Upper lobe of right lung (tissue), 1 donor: ENCODE measurements at regions not wholly inside any gene's neighbourhood (a gene's known extent, or its start where the extent isn't known, plus 50 kb on each side); places are given as distances from the start of the nearest gene placed in this dataset.

Experiments
- ATAC-seq: fragments of 200-7000 bp; cut with Tn5 transposase; one replicate; pipeline ENCODE4 v1.9.1; 2020; ENCODE audit warnings: mild to moderate bottlenecking, moderate library complexity
- DNase-seq: peaks from one replicate; pipeline ENCODE4 v3.0.0-alpha.2; 2020
- H3K27ac ChIP-seq: fragments of 200-600 bp; one replicate; pipeline ENCODE4 v1.8.0; 2022
- H3K27me3 ChIP-seq: fragments of 200-600 bp; one replicate; pipeline ENCODE4 v1.8.0; 2022; ENCODE audit warnings: mild to moderate bottlenecking
- H3K36me3 ChIP-seq: fragments of 200-600 bp; one replicate; pipeline ENCODE4 v1.8.0; 2022
- H3K4me1 ChIP-seq: fragments of 200-600 bp; one replicate; pipeline ENCODE4 v1.8.0; 2022
- H3K4me3 ChIP-seq: fragments of 200-600 bp; one replicate; pipeline ENCODE4 v1.8.0; 2022; ENCODE audit warnings: mild to moderate bottlenecking
- H3K9me3 ChIP-seq: fragments of 200-600 bp; one replicate; pipeline ENCODE4 v1.8.0; 2022
- CTCF ChIP-seq: fragments of 200-600 bp; IDR thresholded peaks from one replicate; pipeline ENCODE4 v1.8.0; 2022; ENCODE audit warnings: antibody characterized with exemption
- intact Hi-C: fragments of 100-400 bp; cut with DNase I; formaldehyde crosslinking; loops from one replicate; pipeline ENCODE4 v1.11.0; 2022
- donor health status: DM: no; HTN: yes; CAD: no; lungs with severe emphysema.

GRCh38 chr4:38195911-38196310 is 235.7 kb downstream of the PTTG2 start:
- no peaks in the 10 kb centered on the region for H3K27me3 ChIP-seq
- H3K4me1 ChIP-seq: peaks cover 3% of the 10 kb centered on the region
- H3K4me3 ChIP-seq: no peak overlapping the region
- intact Hi-C loops: no loop called here
- ATAC-seq (no peak), DNase-seq (no peak)
- no peak for TF ChIP-seq CTCF
- no peaks in the 10 kb centered on the region for H3K9me3 ChIP-seq
- H3K27ac ChIP-seq: no peak overlapping the region
- H3K36me3 ChIP-seq: no peaks in the 10 kb centered on the region

- intact Hi-C loops: no loop called here
- no peak overlapping the region for H3K4me3 ChIP-seq
- no peaks in the 10 kb centered on the region for H3K36me3 ChIP-seq
- no peaks in the 10 kb centered on the region for H3K27me3 ChIP-seq
- no peak overlapping the region for H3K27ac ChIP-seq
- ATAC-seq (no peak), DNase-seq (no peak)
- no peaks in the 10 kb centered on the region for H3K4me1 ChIP-seq
- no peak for TF ChIP-seq CTCF
- H3K9me3 ChIP-seq: no peaks in the 10 kb centered on the region
Observed at GRCh38 chr4:38202242-38202641, 242.0 kb downstream of the PTTG2 start.

- no peaks in the 10 kb centered on the region for H3K36me3 ChIP-seq
- DNase-seq (no peak), ATAC-seq (no peak)
- H3K9me3 ChIP-seq: no peaks in the 10 kb centered on the region
- intact Hi-C loops: no loop called here
- no peak for TF ChIP-seq CTCF
- no peaks in the 10 kb centered on the region for H3K4me1 ChIP-seq
- no peak overlapping the region for H3K27ac ChIP-seq
- no peaks in the 10 kb centered on the region for H3K27me3 ChIP-seq
- no peak overlapping the region for H3K4me3 ChIP-seq
Observed at GRCh38 chr4:38203609-38204008, 243.4 kb downstream of the PTTG2 start.

GRCh38 chr4:38204339-38205035 is 244.3 kb downstream of the PTTG2 start:
- Histone ChIP-seq H3K4me3 (no peak overlapping the region), H3K4me1 (no peaks in the 10 kb centered on the region), H3K36me3 (no peaks in the 10 kb centered on the region), H3K9me3 (no peaks in the 10 kb centered on the region), H3K27me3 (no peaks in the 10 kb centered on the region), H3K27ac (no peak overlapping the region)
- intact Hi-C loops: no loop called here
- DNase-seq (no peak), ATAC-seq (no peak)
- TF ChIP-seq CTCF: no peak

GRCh38 chr4:38205261-38205660 is 245.1 kb downstream of the PTTG2 start:
- no peak overlapping the region for H3K4me3 ChIP-seq
- DNase-seq (no peak), ATAC-seq (no peak)
- H3K9me3 ChIP-seq: no peaks in the 10 kb centered on the region
- H3K36me3 ChIP-seq: no peaks in the 10 kb centered on the region
- H3K27me3 ChIP-seq: no peaks in the 10 kb centered on the region
- TF ChIP-seq CTCF: no peak
- intact Hi-C loops: no loop called here
- H3K27ac ChIP-seq: no peak overlapping the region
- peaks cover 3% of the 10 kb centered on the region for H3K4me1 ChIP-seq

- ATAC-seq (no peak), DNase-seq (no peak)
- H3K27me3 ChIP-seq: no peaks in the 10 kb centered on the region
- intact Hi-C loops: no loop called here
- H3K4me1 ChIP-seq: peaks cover 18% of the 10 kb centered on the region
- H3K36me3 ChIP-seq: no peaks in the 10 kb centered on the region
- no peaks in the 10 kb centered on the region for H3K9me3 ChIP-seq
- no peak for TF ChIP-seq CTCF
- H3K4me3 ChIP-seq: no peak overlapping the region
- H3K27ac ChIP-seq: no peak overlapping the region
Observed at GRCh38 chr4:38207110-38207457, 246.9 kb downstream of the PTTG2 start.
